Neuronal stem cell (in vitro differentiated cells): ENCODE measurements at regions not wholly inside any gene's neighbourhood (a gene's known extent, or its start where the extent isn't known, plus 50 kb on each side); places are given as distances from the start of the nearest gene placed in this dataset.

ENCODE experiments used
- DNase-seq: peaks from one replicate; pipeline ENCODE4 v3.0.0-alpha.2; 2013; ENCODE audit warnings: low spot score
- H2AFZ ChIP-seq: one replicate; pipeline ENCODE4 v1.6.1; 2013; ENCODE audit warnings: mild to moderate bottlenecking, low read length, inconsistent platforms
- H2AK5ac ChIP-seq: 2 replicates; pipeline ENCODE4 v1.6.1; 2013; ENCODE audit warnings: low read depth, mild to moderate bottlenecking, inconsistent platforms, low read length, moderate library complexity, mixed read lengths
- H2BK120ac ChIP-seq: 2 replicates; pipeline ENCODE4 v1.6.1; 2013; ENCODE audit warnings: low read depth, mild to moderate bottlenecking, inconsistent platforms, low read length, moderate library complexity, mixed read lengths
- H2BK12ac ChIP-seq: one replicate; pipeline ENCODE4 v1.6.1; 2013; ENCODE audit warnings: low read length, inconsistent platforms
- H2BK15ac ChIP-seq: 2 replicates; pipeline ENCODE4 v1.6.1; 2013; ENCODE audit warnings: mild to moderate bottlenecking, low read length, inconsistent platforms, mixed read lengths
- H2BK5ac ChIP-seq: one replicate; pipeline ENCODE4 v1.6.1; 2013; ENCODE audit warnings: inconsistent platforms, mild to moderate bottlenecking, low read length, moderate library complexity
- H3K14ac ChIP-seq: one replicate; pipeline ENCODE4 v1.6.1; 2013; ENCODE audit warnings: low read length, inconsistent platforms
- H3K18ac ChIP-seq: 2 replicates; pipeline ENCODE4 v1.6.1; 2013; ENCODE audit warnings: low read length, inconsistent platforms
- H3K23ac ChIP-seq: 2 replicates; pipeline ENCODE4 v1.6.1; 2013; ENCODE audit warnings: low read depth, mild to moderate bottlenecking, mixed read lengths, low read length, inconsistent platforms; ENCODE audit not compliant: poor library complexity
- H3K27ac ChIP-seq: replicated peaks from 3 replicates; pipeline ENCODE4 v1.5.1; 2013; ENCODE audit warnings: low read length, inconsistent platforms
- H3K27me3 ChIP-seq, 3 experiments: 2 replicates each; pipeline ENCODE4 v1.6.1; 2013; ENCODE audit warnings: low read length in 3 of 3, mild to moderate bottlenecking in 2 of 3, inconsistent platforms in 1 of 3, low read depth in 1 of 3, mixed read lengths in 1 of 3, moderate library complexity in 1 of 3; ENCODE audit not compliant: control insufficient read depth in 3 of 3, insufficient read depth in 3 of 3
- H3K36me3 ChIP-seq, 2 donors: replicated peaks in 1 of 2; 2 replicates each; pipeline ENCODE4 v1.6.1; 2013; ENCODE audit warnings: low read length in 2 of 2; ENCODE audit not compliant: control insufficient read depth in 2 of 2, insufficient read depth in 2 of 2
- H3K4ac ChIP-seq: 2 replicates; pipeline ENCODE4 v1.6.1; 2013; ENCODE audit warnings: inconsistent platforms, mild to moderate bottlenecking, low read length, moderate library complexity
- H3K4me1 ChIP-seq, 2 donors: 1 replicate in 1 of 2; 2 replicates in 1 of 2; pipeline ENCODE4 v1.6.1; 2013; ENCODE audit warnings: low read length in 2 of 2, low read depth in 1 of 2; ENCODE audit not compliant: control insufficient read depth in 2 of 2, insufficient read depth in 1 of 2
- H3K4me2 ChIP-seq: one replicate; pipeline ENCODE4 v1.6.1; 2013; ENCODE audit warnings: mild to moderate bottlenecking, low read length, inconsistent platforms; ENCODE audit not compliant: insufficient read depth, poor library complexity, severe bottlenecking
- H3K4me3 ChIP-seq, 2 donors: 2 replicates each; pipeline ENCODE4 v1.5.1; 2013; ENCODE audit warnings: low read length in 2 of 2, mild to moderate bottlenecking in 2 of 2, inconsistent platforms in 1 of 2, moderate library complexity in 1 of 2
- H3K79me1 ChIP-seq: one replicate; pipeline ENCODE4 v1.6.1; 2013; ENCODE audit warnings: low read depth, mild to moderate bottlenecking, inconsistent platforms, low read length, moderate library complexity
- H3K9ac ChIP-seq: one replicate; pipeline ENCODE4 v1.6.1; 2013; ENCODE audit warnings: mild to moderate bottlenecking, low read depth, low read length, inconsistent platforms; ENCODE audit not compliant: poor library complexity
- H3K9me3 ChIP-seq, 2 donors: replicated peaks in 1 of 2; 2 replicates each; pipeline versions ENCODE3 to v1.6.1; 2013; ENCODE audit warnings: low read length in 2 of 2, mild to moderate bottlenecking in 2 of 2, inconsistent platforms in 1 of 2, low read depth in 1 of 2, mixed read lengths in 1 of 2, moderate library complexity in 1 of 2; ENCODE audit not compliant: control insufficient read depth in 2 of 2, insufficient read depth in 1 of 2
- H4K8ac ChIP-seq: one replicate; pipeline ENCODE4 v1.6.1; 2013; ENCODE audit warnings: low read depth, mild to moderate bottlenecking, inconsistent platforms, low read length, moderate library complexity
- H4K91ac ChIP-seq: one replicate; pipeline ENCODE4 v1.6.1; 2013; ENCODE audit warnings: low read length, low read depth, mild to moderate bottlenecking, inconsistent platforms; ENCODE audit not compliant: poor library complexity
- WGBS, 2 donors: extraction: QIAGEN DNeasy Blood & Tissue Kit; methylation state at CpG; one replicate each; pipeline ENCODE4 v1.1.7; 2013; ENCODE audit warnings: missing lambda C conversion rate in 2 of 2, mixed read lengths in 1 of 2; ENCODE audit not compliant: insufficient read length in 2 of 2, insufficient replicate concordance in 1 of 2; ENCODE audit errors: extremely low coverage in 2 of 2; 5-methylcytosine and 5-hydroxymethylcytosine counted together

- no peak for DNase-seq
Observed at GRCh38 chr15:69524814-69525213, 72.2 kb downstream of the RPLP1 start.

DNA sequence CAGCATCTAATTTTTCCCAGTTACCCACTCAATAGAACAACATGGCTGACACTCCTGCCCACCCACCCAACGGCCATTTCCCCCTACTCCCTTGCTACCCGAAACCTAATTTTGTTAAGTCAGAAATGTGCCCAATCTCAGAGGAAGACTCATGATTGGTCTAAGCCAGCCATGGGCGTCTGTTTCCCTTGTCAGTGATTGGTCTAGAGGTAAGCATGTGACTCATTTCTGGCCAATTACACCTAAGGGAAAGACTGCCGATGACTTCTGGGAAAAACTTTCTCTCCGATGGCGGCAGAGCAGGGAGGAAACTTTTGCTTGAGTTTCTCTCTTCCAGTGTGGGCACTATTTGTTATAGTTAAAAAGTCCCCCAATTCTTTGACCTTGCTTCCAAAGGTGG, 72.9 kb downstream of the RPLP1 start:
- H3K79me1 ChIP-seq, result no peaks in the 10 kb centered on the region
- H3K18ac ChIP-seq, result no peak overlapping the region
- H2BK5ac ChIP-seq, result no peak overlapping the region
- no peak overlapping the region for H4K8ac ChIP-seq
- WGBS, 2 donors, result no CpG with 5 or more reads among the region's 6 CpGs
- H3K9ac ChIP-seq, result no peak overlapping the region
- H2BK12ac ChIP-seq, result no peak overlapping the region
- H3K4ac ChIP-seq, result no peak overlapping the region
- DNase-seq, result no peak
- H2BK120ac ChIP-seq, result no peak overlapping the region
- H2AFZ ChIP-seq, result peak overlapping the region; percentile 47
- no peak overlapping the region for H3K4me2 ChIP-seq
- no peak overlapping the region for H4K91ac ChIP-seq
- H3K23ac ChIP-seq, result no peak overlapping the region
- peaks cover 0 to 3% of the 10 kb centered on the region in 2 donors for H3K9me3 ChIP-seq
- no peaks in the 10 kb centered on the region for H3K36me3 ChIP-seq
- H2AK5ac ChIP-seq, result no peak overlapping the region
- no peak overlapping the region for H3K27ac ChIP-seq
- no peak overlapping the region for H2BK15ac ChIP-seq
- no peak overlapping the region for H3K14ac ChIP-seq
- peaks cover 3 to 34% of the 10 kb centered on the region in 2 donors for H3K4me1 ChIP-seq
- H3K4me3 ChIP-seq, result no peak overlapping the region
- peaks cover 0 to 47% (median 0%) of the 10 kb centered on the region in 3 experiments for H3K27me3 ChIP-seq

More at GRCh38 chr15:69524814-69525213, 72.2 kb downstream of the RPLP1 start:
- no peaks in the 10 kb centered on the region for H3K79me1 ChIP-seq
- no peak overlapping the region for H3K27ac ChIP-seq
- no peaks in the 10 kb centered on the region for H3K36me3 ChIP-seq
- no peak overlapping the region for H2BK120ac ChIP-seq
- H3K27me3 ChIP-seq, result peaks cover 0 to 41% (median 0%) of the 10 kb centered on the region in 3 experiments
- no peak overlapping the region for H2BK5ac ChIP-seq
- no CpG with 5 or more reads among the region's 7 CpGs for WGBS, 2 donors
- no peak overlapping the region for H2BK15ac ChIP-seq
- no peak overlapping the region for H3K14ac ChIP-seq
- H2AK5ac ChIP-seq, result no peak overlapping the region
- H4K8ac ChIP-seq, result no peak overlapping the region
- H3K23ac ChIP-seq, result no peak overlapping the region
- H3K4me1 ChIP-seq, result peaks cover 3 to 27% of the 10 kb centered on the region in 2 donors
- H3K4me3 ChIP-seq, result no peak overlapping the region
- H3K9me3 ChIP-seq, result peaks cover 0 to 3% of the 10 kb centered on the region in 2 donors
- no peak overlapping the region for H2AFZ ChIP-seq
- H3K4ac ChIP-seq, result no peak overlapping the region
- H3K9ac ChIP-seq, result no peak overlapping the region
- no peak overlapping the region for H2BK12ac ChIP-seq
- no peak overlapping the region for H3K4me2 ChIP-seq
- no peak overlapping the region for H4K91ac ChIP-seq
- H3K18ac ChIP-seq, result no peak overlapping the region

- Histone ChIP-seq H3K4ac (no peak overlapping the region), H2BK120ac (no peak overlapping the region), H2BK12ac (peak overlapping the region; percentile 32), H3K9ac (no peak overlapping the region), H3K4me2 (no peak overlapping the region), H2AFZ (peak overlapping the region; percentile 47), H3K79me1 (no peaks in the 10 kb centered on the region), H3K9me3 (peaks cover 0 to 3% of the 10 kb centered on the region in 2 donors), H3K4me3 (no peak overlapping the region), H3K36me3 (no peaks in the 10 kb centered on the region), H4K8ac (no peak overlapping the region), H3K23ac (no peak overlapping the region), H3K18ac (peak overlapping the region; percentile 58), H3K27me3 (peaks cover 0 to 54% (median 0%) of the 10 kb centered on the region in 3 experiments), H2AK5ac (peak overlapping the region; percentile 13), H4K91ac (peak overlapping the region; percentile 31), H2BK15ac (no peak overlapping the region), H3K4me1 (peaks cover 9 to 39% of the 10 kb centered on the region in 2 donors), H3K14ac (no peak overlapping the region), H3K27ac (peak overlapping the region; percentile 81), H2BK5ac (no peak overlapping the region)
- WGBS, 2 donors, result no CpG with 5 or more reads among the region's 17 CpGs
- DNase-seq, result peak; percentile 63
Observed at GRCh38 chr15:69526081-69527061, 73.8 kb downstream of the RPLP1 start.

- no peak overlapping the region for H4K91ac ChIP-seq
- H3K4ac ChIP-seq, result no peak overlapping the region
- WGBS, 2 donors, result no CpG with 5 or more reads among the region's 5 CpGs
- H2AK5ac ChIP-seq, result peak overlapping the region; percentile 5
- H2AFZ ChIP-seq, result no peak overlapping the region
- no peak for DNase-seq
- no peaks in the 10 kb centered on the region for H3K36me3 ChIP-seq
- no peak overlapping the region for H2BK12ac ChIP-seq
- no peak overlapping the region for H3K27ac ChIP-seq
- H2BK120ac ChIP-seq, result no peak overlapping the region
- no peak overlapping the region for H2BK5ac ChIP-seq
- no peaks in the 10 kb centered on the region for H3K79me1 ChIP-seq
- H3K23ac ChIP-seq, result no peak overlapping the region
- no peak overlapping the region for H3K18ac ChIP-seq
- H3K4me3 ChIP-seq, result no peak overlapping the region
- no peak overlapping the region for H2BK15ac ChIP-seq
- H3K9ac ChIP-seq, result no peak overlapping the region
- peaks cover 0 to 3% of the 10 kb centered on the region in 2 donors for H3K9me3 ChIP-seq
- no peak overlapping the region for H4K8ac ChIP-seq
- H3K4me2 ChIP-seq, result no peak overlapping the region
- H3K14ac ChIP-seq, result no peak overlapping the region
- H3K27me3 ChIP-seq, result peaks cover 0 to 68% (median 0%) of the 10 kb centered on the region in 3 experiments
- peaks cover 14 to 40% of the 10 kb centered on the region in 2 donors for H3K4me1 ChIP-seq
Observed at GRCh38 chr15:69529141-69529540, 76.5 kb downstream of the RPLP1 start.
